HG02642 (cell line): ENCODE measurements at regions not wholly inside any gene's neighbourhood (a gene's known extent, or its start where the extent isn't known, plus 50 kb on each side); places are given as distances from the start of the nearest gene placed in this dataset.

Source experiments
- ATAC-seq: cut with Tn5 transposase; IDR thresholded peaks from one replicate; pipeline ENCODE4 v1.9.1; 2021; ENCODE audit warnings: mild to moderate bottlenecking; ENCODE audit not compliant: unreplicated experiment, poor library complexity

DNA sequence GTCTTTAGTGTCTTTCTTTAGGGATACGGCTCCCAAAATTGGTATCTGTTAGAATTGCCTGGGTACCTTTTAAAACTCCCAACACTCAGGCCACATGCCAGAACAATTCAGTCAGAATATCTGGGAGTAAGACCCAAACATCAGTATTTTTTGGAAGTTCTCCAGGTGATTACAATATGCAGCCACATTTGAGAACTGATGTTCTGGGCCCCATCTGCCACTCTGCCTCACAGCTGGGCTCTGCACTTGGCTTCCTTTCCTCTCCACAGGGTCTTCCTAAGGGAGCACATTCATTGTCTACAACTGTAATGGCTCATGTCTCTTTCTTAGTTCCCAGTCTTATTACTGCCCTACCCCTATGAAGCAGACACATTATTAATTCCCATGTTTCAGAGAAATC is 394.5 kb downstream of the MFSD1 start:
- no peak for ATAC-seq

DNA sequence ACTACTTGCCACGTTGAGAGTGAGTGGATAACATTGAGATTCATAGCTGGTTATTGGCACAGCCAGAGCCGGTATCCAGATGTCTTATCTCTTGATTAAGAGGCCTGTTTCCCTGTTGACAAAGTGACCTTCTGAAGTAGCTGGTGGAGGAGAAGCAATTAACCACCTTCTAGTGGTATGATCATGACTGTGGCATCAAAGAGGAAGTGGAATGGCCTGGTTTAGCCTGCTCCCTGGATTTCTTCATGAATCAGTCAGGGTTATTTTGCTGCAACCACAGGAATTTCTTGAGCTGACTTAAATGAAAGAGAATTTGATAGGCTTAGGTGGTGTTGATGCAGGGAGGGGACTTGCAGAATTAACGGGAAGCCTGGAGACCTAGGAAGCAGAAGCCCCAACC is 398.3 kb downstream of the MFSD1 start:
- no peak for ATAC-seq

DNA sequence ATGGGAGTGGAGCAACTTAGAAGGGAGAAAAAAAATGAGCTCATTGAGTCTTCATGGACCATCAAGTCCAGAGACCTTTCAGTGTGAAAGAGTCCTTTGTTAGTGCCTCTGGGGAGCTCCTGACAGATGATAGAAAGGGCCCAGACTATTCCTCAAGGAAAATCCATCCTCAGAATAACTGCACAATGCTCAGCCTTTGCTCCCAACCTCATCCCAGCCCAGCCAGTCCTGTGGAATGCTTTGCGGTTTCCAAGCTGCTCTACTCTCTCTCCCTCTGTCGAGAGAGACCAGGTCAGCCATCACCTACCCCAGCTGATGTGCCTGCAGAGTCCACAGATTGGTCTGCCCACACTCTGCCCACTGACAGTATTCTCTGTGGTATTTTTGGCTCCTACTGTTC is 406.2 kb downstream of the MFSD1 start:
- ATAC-seq: no peak

DNA sequence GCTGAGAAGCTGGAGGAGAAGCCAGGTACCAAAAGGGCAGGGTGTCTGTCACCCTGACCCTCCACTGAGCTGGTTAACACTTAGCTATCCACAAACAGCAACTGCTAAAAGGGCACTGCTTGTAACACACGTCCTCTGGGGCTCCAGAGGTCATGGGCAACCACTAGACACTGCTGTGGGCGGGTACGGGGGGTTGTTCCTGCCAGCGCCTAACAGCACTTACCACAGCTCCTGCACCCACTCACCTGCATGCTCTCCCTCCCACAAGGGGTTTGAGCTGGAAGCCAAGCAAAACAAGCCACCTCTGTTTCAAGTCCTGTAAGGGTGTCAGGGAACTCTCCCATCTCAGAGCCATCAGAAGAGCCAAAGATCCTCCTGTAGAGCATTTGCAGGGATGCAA is 407.6 kb downstream of the MFSD1 start:
- no peak for ATAC-seq

DNA sequence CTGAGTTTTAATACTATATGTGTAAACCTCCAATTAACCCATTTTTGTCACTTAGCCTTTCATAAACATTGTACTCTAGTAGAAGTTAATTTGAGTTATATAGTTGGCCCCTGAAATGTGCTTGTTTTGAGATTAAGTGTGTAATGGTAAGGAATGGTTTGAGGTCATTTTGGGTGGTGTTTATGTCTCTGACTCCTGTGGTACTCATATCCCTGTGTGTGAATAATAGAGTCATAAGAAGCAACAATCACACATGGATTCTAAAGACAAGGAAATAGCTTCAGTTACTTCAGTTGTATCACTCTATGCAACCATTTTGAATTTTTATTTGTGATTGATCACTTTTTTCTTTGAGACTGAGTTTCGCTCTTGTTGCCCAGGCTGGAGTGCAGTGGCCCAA is 408.5 kb downstream of the MFSD1 start:
- ATAC-seq: no peak

DNA sequence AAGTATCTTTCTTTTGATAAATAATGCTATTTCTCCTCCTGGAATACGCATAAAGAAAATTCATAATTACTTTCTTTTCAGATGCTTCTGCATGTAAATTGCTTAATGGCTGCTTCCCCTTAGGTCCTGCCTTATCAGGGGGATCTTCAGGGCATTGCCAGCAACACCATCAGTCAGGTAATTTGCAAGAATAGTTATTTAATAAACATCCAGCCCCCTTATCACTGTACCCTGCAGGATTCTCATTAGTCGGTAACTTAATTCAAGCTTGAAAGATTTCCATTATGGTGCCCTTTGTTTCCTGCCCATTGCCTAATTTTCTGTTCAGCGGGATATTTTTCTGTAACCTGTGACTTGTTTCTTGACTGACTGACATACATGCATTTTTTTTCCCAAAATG is 414.5 kb downstream of the MFSD1 start:
- no peak for ATAC-seq

DNA sequence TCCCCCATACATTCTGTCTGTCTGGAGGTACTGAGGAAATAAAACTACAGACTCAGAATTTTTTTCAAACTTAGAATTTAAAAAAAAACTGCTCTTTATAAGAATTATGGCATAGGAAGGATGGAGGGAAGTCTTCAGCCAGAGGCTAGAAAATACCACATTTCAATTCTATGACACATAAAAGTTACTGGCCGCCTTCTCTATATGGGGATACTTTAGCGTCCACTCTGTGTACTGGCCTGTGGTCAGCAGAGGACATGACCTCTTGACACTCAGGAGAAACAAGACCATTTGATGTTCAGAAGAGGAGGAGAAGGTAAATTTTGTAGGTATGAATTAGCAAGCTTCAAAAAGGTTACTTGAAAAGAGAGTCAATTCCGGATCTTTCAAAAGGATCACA is 417.4 kb downstream of the MFSD1 start:
- no peak for ATAC-seq

DNA sequence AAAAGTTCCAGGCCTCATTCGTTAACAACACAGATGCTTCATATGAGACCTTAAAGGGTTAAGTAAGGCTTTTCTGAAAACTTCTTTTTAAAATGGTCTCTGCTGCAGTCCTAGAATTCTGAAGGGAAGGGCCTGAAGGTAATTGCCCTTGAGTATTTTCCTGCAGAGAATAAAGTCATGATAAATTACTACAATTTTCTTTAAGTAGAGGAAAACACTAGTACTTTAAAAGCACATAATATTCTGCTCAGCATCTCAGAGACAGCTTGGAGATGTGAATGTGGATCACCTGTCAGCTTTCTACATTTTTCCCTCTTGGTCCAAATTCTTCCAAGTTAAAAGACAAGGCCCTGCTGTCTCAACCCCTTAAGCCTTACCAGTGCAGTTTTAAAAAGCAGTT is 419.5 kb downstream of the MFSD1 start:
- ATAC-seq: no peak

DNA sequence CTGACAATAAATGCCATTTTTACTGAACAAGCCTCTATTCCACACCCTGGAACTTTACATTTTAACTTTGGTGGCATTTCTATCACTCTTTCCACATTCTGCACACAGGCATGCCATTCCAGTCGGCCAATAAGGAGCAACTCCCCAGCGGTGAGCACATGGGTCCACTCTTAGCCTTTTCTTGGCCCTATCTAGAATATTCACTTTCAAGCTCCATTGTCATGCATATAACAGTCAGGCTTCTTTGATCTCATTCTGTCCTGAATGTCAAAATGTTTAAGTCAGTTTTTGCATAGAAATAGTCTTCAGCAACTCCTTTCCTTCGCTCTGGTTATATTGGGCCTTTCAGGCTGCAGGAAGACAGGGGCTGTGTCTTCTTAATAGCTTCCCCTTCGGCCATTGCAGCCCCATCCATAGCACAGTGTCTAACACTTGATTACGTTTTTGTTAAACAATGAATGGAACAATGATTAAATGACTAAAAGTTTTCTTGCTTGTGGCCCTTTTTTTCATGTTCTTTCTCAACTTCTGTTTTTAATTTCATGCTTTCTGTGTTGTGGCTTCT is 427.3 kb downstream of the MFSD1 start:
- ATAC-seq: no peak

DNA sequence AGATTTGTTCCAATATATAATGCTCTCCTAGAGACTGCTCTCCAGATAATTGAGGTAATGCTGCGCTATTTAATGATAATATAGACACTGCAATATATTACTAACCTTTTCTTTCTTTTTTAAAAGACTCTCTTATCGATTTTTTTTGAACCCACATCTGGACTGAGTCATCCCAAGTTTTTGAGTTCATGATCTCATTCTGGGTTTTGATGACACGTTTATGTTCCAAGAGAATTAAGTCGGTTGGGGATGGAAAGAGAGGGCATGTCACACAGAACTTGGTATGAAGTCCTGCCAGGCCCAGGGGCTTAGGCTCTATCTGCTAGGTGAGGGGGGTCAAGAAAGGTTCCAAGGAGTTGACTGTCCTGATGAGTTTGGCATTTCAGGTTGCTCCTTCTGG is 431.1 kb downstream of the MFSD1 start:
- no peak for ATAC-seq

DNA sequence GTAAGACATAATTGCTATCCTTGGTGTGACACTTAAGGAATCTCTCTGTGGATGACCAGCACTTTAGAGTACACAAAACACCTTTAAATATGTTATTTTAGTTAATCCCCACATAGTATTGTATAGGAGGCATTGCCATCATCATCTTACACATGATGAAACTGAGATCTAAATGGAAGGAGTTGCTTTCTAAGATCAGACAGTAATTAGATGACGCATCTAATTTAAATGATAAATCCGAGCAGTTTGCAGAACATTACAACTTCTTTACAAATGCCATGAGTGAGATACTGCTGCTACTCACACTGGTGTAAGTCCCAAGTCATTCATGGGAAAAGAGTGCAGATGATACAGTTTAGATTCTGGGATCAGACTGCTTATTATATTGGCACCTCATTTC is 431.9 kb downstream of the MFSD1 start:
- ATAC-seq: no peak

DNA sequence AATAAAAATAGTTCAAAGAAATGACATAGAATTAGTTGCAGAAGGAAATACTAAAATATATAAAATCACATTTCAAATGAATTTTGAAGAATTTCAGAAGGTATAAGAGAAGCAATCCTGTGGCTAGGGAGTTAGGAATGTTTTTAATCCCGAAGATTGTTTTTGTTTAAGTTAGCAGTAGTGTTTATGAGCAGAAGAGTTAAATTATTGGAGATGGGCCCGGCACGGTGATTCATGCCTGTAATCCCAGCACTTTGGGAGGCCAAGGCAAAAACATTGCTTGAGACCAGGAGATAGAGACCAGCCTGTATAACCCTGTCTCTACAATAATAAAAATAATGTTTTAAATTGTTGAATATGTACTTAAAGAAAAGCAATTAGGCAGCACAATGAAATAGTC is 432.5 kb downstream of the MFSD1 start:
- no peak for ATAC-seq

DNA sequence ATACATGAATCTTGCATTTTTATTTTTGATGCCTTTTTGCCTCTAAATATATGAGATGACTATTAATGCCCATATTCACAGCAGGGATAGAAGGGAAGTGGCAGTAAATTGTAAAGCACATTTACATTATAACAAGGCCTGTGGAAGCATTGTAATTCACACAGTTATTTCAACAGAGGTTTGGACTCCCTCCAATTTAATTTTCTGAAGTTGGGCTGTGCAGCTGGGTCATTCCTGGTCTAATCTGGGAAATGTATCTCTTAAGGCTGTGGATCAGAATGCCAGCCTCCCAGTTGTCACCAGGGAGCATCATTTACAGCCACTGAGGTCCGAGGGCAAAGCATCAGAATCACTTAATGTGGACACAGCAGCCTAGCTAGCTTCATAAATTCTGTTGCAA is 434.5 kb downstream of the MFSD1 start:
- ATAC-seq: no peak

DNA sequence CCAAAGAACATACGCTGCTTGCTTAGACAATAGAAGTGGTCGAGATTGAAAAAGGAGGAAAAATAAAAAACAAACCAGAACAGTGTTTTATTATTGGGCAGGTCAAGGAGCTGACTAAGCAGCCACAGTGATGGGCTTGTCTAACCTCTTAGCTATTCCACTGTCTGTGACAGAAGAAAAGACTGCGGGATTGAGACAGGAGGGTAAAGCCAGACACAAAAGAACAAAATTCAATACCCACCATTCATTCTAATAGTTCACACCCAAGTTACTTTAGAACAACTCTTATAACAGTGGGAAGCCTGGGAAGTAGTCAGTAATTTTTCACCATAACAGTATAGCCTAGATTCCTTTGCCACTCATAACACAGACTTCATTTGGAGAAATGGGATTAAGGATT is 435.4 kb downstream of the MFSD1 start:
- ATAC-seq: no peak

DNA sequence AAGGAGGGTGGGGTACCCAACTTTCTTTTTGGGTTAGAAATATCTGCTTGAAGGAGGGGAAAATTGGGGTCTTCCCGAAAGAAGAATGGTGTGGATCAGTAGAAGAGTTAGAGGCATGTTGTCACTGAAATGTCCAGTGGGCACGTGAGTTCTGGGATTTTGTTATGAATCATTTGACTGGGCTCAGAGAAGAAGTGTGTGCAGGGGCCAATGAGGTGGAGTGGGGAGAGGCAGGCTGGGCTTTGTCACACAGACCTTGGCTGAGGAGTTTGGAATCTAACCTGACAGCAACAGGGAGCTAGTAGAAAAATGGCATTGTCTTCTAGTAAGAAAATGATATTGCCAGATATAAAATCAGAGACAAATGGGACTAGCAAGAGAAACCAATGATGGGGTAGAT is 436.8 kb downstream of the MFSD1 start:
- ATAC-seq: no peak

DNA sequence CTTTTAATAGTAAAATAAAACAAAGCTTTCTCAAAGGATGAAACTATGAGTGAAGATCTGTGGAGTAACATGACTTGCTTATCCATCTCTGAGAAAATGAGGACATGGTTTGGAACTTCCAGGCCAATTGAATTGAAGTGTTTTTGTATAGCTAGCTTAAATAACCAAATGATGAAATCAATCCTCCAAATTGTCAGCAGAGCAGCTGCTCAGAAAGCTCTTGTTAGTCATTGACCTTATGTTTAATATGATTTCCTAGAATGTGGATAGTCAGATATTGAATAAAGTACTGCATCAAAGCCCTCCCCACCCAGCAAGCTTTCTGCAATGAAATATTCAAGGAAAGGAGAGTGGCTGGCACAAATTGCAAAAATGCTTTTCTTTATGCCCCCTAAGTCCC is 437.2 kb downstream of the MFSD1 start:
- no peak for ATAC-seq

DNA sequence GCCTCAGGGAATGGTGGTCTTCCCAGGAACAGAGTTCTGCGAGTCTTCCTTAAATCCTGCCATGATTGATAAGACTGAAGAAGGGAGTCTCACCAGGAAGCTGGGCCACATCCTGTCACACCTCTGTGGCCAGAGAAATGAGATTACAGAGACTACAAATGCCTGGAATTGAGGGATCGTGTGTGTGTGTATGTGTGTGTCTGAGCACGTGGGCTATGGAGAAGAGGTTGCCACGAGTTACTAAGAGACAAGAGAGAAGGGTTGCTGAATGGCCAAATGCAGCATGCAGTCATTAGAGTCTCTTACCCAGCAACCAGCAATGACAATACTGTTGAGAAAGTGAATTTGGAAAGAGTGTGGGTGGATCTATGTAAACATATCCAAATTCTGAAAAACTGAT is 443.1 kb downstream of the MFSD1 start:
- ATAC-seq: no peak

DNA sequence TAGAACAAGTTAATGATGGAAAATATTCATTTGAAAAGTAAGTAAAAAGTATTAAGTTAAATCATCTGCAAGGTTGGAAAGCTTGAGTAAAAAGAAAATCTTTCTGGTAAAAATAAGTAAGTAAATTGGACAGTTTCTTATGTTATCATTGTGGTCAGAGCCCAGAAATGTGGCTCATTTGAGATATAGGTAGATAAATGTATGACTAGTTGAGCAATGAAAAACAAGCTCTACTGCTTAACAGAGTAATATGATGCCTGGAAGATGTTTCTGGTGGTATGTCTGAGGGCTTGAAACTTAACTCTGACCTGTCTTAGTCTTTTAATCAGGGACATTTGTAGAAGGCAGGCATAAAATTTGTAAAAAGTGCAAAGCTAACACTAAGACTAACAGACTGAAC is 444.0 kb downstream of the MFSD1 start:
- no peak for ATAC-seq

DNA sequence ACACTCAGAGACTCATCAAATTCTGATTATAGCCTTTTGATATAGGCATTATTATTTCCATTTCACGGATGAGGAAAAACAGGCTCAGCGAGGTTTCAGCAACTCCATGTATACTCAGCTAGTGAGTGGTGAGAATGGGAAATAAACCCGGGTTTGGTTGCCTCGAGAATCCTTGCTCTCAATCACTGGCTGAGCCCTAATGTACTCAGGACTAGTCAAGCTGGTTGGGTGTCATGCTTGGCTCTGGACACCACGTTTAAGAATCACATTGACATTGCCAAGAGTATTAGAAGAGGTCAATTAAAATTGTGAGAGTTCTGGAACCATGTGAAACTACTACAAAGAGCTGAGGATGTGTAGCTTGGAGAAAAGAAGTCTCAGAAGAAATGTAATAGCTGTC is 444.5 kb downstream of the MFSD1 start:
- ATAC-seq: no peak

DNA sequence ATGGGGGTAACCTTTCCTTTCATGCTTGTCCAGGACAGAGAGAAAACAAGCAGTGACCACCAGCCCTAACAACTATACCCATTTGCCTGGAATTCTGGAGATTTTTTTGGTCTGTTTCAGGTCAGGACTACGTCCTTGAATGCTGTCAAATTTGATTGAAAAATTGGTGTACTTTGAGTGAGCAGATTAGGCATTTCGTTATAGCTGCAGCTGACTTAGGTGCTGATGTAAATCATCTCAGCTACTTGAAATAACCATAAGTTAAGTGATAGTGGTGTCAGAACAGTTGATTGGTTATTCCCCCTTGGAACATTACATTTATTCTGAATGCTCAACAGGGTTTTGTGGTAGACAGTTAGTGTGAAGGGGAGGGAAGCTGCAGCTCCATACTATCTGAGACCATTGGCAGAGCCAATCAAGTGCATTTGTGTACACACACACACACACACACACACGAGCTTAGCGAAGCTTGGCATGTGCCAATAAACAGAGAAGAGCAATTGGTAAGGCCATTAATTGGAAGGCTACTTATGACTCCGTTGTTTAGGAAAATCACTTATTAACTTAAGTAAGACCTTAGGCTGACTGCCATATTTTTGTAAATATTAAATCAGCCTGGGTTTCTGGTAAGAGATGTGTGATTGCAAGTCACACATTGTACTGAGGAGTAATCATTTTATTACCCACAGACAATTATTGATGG is 447.8 kb downstream of the MFSD1 start:
- ATAC-seq: no peak

DNA sequence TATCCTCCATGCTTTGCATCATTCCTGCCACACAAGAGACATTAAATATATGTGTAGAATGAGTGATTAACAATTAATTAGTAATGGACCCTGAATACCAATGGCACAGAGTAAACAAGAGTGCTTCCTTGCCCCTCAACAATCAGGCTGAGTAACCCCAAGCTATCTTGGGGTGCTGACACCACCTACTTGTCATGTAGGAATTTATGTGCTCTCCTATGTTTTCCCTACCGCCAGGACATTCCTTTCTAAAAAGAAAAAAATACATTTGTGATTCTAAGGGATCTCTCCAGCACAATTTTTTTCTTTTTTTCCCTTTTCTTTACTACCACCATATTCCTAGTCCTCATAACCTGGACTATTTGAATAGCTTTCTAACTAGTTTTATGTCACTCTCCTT is 449.1 kb downstream of the MFSD1 start:
- no peak for ATAC-seq

DNA sequence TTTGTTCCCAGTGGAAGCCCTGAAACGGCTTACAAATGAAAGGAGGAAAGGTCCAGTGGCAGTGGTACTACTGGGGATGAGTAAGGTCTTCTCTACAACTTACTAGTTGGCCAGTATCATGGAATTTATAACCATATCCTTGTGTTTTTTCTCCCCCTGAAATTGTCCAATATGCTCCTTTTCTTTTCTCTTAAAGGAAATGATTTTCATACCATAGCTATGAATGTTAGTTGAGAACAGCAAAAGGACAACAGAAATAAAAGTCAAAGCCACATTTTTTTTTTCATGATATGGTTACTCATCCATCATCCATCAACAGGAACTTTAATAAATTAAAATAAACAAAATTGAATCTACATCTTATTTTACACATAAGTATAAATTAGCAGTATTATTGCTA is 450.4 kb downstream of the MFSD1 start:
- no peak for ATAC-seq
